H1 (cell line): ENCODE measurements at regions not wholly inside any gene's neighbourhood (a gene's known extent, or its start where the extent isn't known, plus 50 kb on each side); places are given as distances from the start of the nearest gene placed in this dataset.

Experiments
- BACH1 ChIP-seq: IDR thresholded peaks from 2 replicates; pipeline ENCODE4 v1.6.1; 2012; ENCODE audit warnings: low read length, improper control_type of control experiment
- MAX ChIP-seq: IDR thresholded peaks from 2 replicates; pipeline ENCODE4 v1.6.1; 2012; ENCODE audit warnings: inconsistent platforms
- POLR2A ChIP-seq, 2 experiments: IDR thresholded peaks; 1 replicate in 1 of 2; 2 replicates in 1 of 2; pipeline ENCODE4 v1.6.1; 2011; ENCODE audit warnings: low read depth in 2 of 2, low read length in 2 of 2, mild to moderate bottlenecking in 2 of 2; ENCODE audit errors: control extremely low read depth in 1 of 2
- POLR2AphosphoS5 ChIP-seq: IDR thresholded peaks from 2 replicates; pipeline ENCODE4 v1.6.1; 2011; ENCODE audit warnings: low read depth, low read length

- TF ChIP-seq BACH1 (no peak), MAX (no peak), POLR2A (IDR thresholded peaks at IDR 0.05; ENCODE audit: control extremely low read depth in 1 of 2, low read depth in 2 of 2, low read length in 2 of 2) (no peak), POLR2AphosphoS5 (no peak)
Observed at GRCh38 chr1:219797683-219798082, 130.7 kb downstream of the SLC30A10 start.
